ENCODE measurements at regions not wholly inside any gene's neighbourhood (a gene's known extent, or its start where the extent isn't known, plus 50 kb on each side); places are given as distances from the start of the nearest gene placed in this dataset.

DNA sequence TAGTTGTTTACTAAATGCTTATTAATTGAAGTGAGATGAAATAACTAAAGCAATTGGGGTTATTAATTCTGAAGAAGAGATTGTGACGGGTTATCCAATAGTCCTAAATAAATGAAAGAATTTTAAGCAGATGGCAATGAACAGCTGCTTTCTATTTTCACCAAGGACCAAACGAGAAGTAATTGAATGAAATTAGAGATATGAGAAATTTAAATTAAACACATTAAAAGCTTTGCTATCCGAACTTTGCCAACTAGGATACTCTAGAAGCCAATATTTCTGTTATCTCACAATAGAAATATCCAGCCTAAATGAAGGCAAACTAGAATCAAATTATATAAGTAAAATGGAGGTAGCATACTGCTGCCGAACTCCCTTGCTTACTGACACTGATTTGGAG, 103.2 kb downstream of the GPR37 start:
- H3K23ac ChIP-seq (ENCODE audit: insufficient read length), result no peak overlapping the region
- H3K4ac ChIP-seq (replicated peaks; ENCODE audit: insufficient read length, low read depth, low read length), result no peak overlapping the region
- no peak overlapping the region for H2BK20ac ChIP-seq (ENCODE audit: low read length)
- H2BK5ac ChIP-seq (ENCODE audit: low read depth, low read length), result no peak overlapping the region
- DNase-seq (ENCODE audit: low read depth in 1 of 2, low spot score in 2 of 2) (no peak), FAIRE-seq (no peak)
- no peaks in the 10 kb centered on the region for H3K27me3 ChIP-seq (replicated peaks in 1 of 4; ENCODE audit: control insufficient read depth in 3 of 4, extremely low read depth in 1 of 4, insufficient read depth in 3 of 4, low read length in 3 of 4)
- no peak overlapping the region for H3K9ac ChIP-seq (replicated peaks in 1 of 4; ENCODE audit: extremely low read depth in 1 of 4, low read depth in 3 of 4, low read length in 3 of 4)
- no peak overlapping the region for H2BK120ac ChIP-seq (replicated peaks; ENCODE audit: low read depth, low read length)
- H3K79me1 ChIP-seq (ENCODE audit: low read depth, low read length), result no peaks in the 10 kb centered on the region
- POLR2A ChIA-PET (ENCODE audit: partially characterized antibody), result no interaction called here
- H4K5ac ChIP-seq (ENCODE audit: insufficient read length, low read depth, low read length), result no peak overlapping the region
- CTCF ChIA-PET (ENCODE audit: partially characterized antibody), result interaction anchor here (0.6 to 0.9 kb wide), 2 partner anchors 20 to 40 kb away, joined by 3 to 4 read pairs; no protein-coding TSS in a partner anchor
- H4K20me1 ChIP-seq (replicated peaks in 1 of 2; ENCODE audit: control insufficient read depth in 1 of 2, insufficient read depth in 2 of 2, low read length in 2 of 2), result no peaks in the 10 kb centered on the region
- H3K27ac ChIP-seq (ENCODE audit: low read depth, low read length), result no peak overlapping the region
- H2AK5ac ChIP-seq (ENCODE audit: low read depth, low read length), result no peak overlapping the region
- H2BK12ac ChIP-seq (ENCODE audit: low read depth, low read length), result no peak overlapping the region
- no peak overlapping the region for H3K4me2 ChIP-seq (ENCODE audit: insufficient read depth in 1 of 2, low read depth in 2 of 2, low read length in 2 of 2)
- H3K79me2 ChIP-seq (ENCODE audit: control insufficient read depth in 1 of 2, insufficient read depth in 2 of 2, low read length in 2 of 2), result no peaks in the 10 kb centered on the region
- no peak overlapping the region for H2AFZ ChIP-seq (ENCODE audit: low read length)
- H3K23me2 ChIP-seq (ENCODE audit: low read depth, low read length), result peaks cover 2% of the 10 kb centered on the region; the same call in 1 of the 2 replicates
- no peak overlapping the region for H3K14ac ChIP-seq (ENCODE audit: insufficient read length)
- H3K56ac ChIP-seq (replicated peaks; ENCODE audit: insufficient read length, low read depth, low read length), result no peak overlapping the region
- H4K91ac ChIP-seq (replicated peaks; ENCODE audit: insufficient read length, low read length), result no peak overlapping the region
- TF ChIP-seq GTF2F1 (IDR thresholded peaks at IDR 0.05; ENCODE audit: borderline replicate concordance, low read depth, low read length) (no peak), ATF3 (IDR thresholded peaks at IDR 0.05; ENCODE audit: insufficient read depth, low read depth, low read length) (no peak), CHD2 (IDR thresholded peaks at IDR 0.05; ENCODE audit: low read length) (no peak), RNF2 (IDR thresholded peaks at IDR 0.05; ENCODE audit: borderline replicate concordance, low read depth, low read length, missing control alignments, poor library complexity, severe bottlenecking) (no peak), RAD21 (IDR thresholded peaks at IDR 0.05 in 1 of 2, conservative IDR thresholded peaks at IDR 0.05 in 1 of 2; ENCODE audit: low read depth in 2 of 2, low read length in 2 of 2) (no peak), ATF2 (IDR thresholded peaks at IDR 0.05; ENCODE audit: low read length) (no peak), SIN3A (conservative IDR thresholded peaks at IDR 0.05 in 1 of 2, IDR thresholded peaks at IDR 0.05 in 1 of 2; ENCODE audit: low read depth in 1 of 2, low read length in 2 of 2) (no peak)
- TF ChIP-seq, protein P1, sequence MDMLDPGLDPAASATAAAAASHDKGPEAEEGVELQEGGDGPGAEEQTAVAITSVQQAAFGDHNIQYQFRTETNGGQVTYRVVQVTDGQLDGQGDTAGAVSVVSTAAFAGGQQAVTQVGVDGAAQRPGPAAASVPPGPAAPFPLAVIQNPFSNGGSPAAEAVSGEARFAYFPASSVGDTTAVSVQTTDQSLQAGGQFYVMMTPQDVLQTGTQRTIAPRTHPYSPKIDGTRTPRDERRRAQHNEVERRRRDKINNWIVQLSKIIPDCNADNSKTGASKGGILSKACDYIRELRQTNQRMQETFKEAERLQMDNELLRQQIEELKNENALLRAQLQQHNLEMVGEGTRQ (IDR thresholded peaks at IDR 0.05; ENCODE audit: low read length), result no peak
- H3K18ac ChIP-seq (ENCODE audit: extremely low read depth, low read length), result no peak overlapping the region
- H2BK15ac ChIP-seq (ENCODE audit: low read length), result no peak overlapping the region
- H3K4me1 ChIP-seq (replicated peaks in 1 of 4; ENCODE audit: control insufficient read depth in 3 of 4, insufficient read depth in 4 of 4, low read length in 3 of 4), result no peaks in the 10 kb centered on the region
- no peaks in the 10 kb centered on the region for H3K36me3 ChIP-seq (ENCODE audit: control insufficient read depth in 2 of 4, insufficient read depth in 4 of 4, low read length in 3 of 4)
- no peak overlapping the region for H3K4me3 ChIP-seq (ENCODE audit: extremely low read depth in 1 of 4, insufficient read depth in 2 of 4, low read depth in 3 of 4, low read length in 4 of 4)
- no peaks in the 10 kb centered on the region for H3K9me3 ChIP-seq (ENCODE audit: insufficient read depth in 2 of 2, low read depth in 1 of 2, low read length in 1 of 2)
- 91% methylated on average over 4 of the region's 4 CpGs; no CpG with 5 or more reads in 1 of the 2 experiments for WGBS, 2 experiments (ENCODE audit: extremely low coverage in 1 of 2, insufficient coverage in 1 of 2, insufficient read length in 1 of 2, insufficient replicate concordance in 2 of 2, low coverage in 1 of 2, low lambda C conversion rate in 2 of 2, missing lambda C conversion rate in 1 of 2)
- no peak overlapping the region for H4K8ac ChIP-seq (ENCODE audit: extremely low read depth, insufficient read depth, low read length)
